HG02798 (cell line): ENCODE measurements at regions not wholly inside any gene's neighbourhood (a gene's known extent, or its start where the extent isn't known, plus 50 kb on each side); places are given as distances from the start of the nearest gene placed in this dataset.

Experiments
- ATAC-seq: cut with Tn5 transposase; IDR thresholded peaks from one replicate; pipeline ENCODE4 v1.9.1; 2021; ENCODE audit warnings: mild to moderate bottlenecking; ENCODE audit not compliant: unreplicated experiment, poor library complexity

GRCh38 chr5:51902512-51902911 is 519.3 kb downstream of the ISL1 start:
- ATAC-seq = no peak

GRCh38 chr5:51908215-51908614 is 525.0 kb downstream of the ISL1 start:
- ATAC-seq = no peak

DNA sequence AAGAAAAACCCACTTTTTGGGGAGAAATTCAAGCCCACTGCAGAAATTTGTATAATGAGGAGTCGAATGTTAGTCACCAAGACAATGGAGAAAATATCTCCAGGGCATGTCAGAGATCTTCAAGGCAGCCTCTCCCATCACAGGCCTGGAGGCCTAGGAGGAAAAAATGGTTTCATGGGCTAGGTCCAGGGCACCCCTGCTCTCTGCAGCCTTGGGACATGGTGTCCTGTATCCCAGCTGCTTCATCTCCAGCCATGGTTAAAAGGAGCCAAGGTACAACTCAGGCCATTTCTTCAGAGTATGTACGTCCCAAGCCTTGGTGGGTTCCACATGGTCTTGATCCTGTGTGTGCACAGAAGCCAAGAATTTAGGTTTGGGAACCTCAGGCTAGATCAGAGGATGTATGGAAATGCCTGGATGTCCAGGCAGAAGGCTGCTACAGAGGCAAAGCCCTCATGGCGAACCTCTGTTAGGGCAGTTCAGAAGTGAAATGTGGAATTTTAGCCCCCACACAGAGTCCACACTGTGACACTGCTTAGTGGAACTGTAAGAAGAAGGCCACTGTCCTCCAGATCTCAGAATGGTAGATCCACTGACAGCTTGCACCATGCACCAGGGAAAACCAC is 561.4 kb downstream of the ISL1 start:
- no peak for ATAC-seq

DNA sequence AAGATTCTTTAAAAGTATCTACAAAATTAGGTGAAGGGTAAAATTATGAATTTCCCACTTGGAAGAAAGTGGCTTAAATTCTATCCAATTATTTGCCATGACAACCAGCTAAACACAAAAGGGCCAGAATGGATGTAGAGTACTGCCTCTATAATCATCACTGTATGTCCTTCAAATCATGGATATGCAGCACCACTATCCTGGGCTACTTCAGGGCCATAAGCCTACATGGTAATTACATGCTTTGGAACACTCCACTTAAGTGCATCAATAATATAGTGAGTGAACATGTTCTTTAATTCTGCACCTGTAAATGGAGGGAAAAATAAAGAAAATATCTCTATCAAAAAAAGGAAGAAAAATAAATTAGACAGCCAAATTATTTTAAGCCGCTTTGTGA is 575.2 kb downstream of the ISL1 start:
- ATAC-seq = no peak

GRCh38 chr5:51960617-51961121 is 577.4 kb downstream of the ISL1 start:
- ATAC-seq = no peak

- ATAC-seq = no peak
Observed at GRCh38 chr5:51961154-51961562, 577.9 kb downstream of the ISL1 start.

GRCh38 chr5:51968756-51969155 is 585.5 kb downstream of the ISL1 start:
- ATAC-seq = no peak

- no peak for ATAC-seq
Observed at GRCh38 chr5:51974834-51975233, 591.6 kb downstream of the ISL1 start.

DNA sequence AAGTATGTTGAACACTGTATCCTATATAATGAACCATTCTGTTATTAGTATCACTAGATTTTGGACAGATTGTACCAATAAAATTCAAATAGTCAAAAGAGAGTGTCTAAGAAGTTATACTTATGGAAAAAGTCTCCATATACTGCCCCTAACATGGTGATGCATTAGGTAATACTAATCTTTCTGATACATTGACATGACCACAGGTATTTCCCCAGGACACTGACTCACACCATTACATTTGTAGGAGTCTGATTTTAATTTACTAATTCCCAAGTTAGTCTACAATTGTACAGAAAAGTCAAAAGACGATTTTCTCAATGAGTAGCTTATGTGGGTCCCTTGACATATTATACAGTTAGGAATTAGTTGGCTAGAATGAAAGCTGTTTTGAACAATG is 593.8 kb downstream of the ISL1 start:
- ATAC-seq = no peak

GRCh38 chr5:51983161-51983560 is 599.9 kb downstream of the ISL1 start:
- no peak for ATAC-seq

DNA sequence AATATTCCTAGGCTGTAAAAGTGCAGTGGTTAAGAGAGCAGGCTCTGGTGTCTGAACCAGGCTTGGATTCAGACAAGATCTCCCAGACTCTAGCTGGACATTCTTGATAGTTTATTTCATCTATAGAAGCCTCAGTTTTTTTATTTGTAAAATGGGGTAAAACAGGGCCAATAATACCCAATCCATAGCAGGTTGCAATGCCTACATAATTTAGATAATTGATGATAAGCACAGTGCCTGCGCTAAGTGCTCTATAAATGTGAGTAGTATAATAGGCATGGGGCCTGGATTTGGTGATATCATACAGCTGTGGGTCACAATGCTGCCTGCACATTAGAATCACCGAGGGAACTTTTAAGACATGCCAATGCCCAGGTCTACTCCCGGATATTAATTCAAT is 603.5 kb downstream of the ISL1 start:
- ATAC-seq = no peak

DNA sequence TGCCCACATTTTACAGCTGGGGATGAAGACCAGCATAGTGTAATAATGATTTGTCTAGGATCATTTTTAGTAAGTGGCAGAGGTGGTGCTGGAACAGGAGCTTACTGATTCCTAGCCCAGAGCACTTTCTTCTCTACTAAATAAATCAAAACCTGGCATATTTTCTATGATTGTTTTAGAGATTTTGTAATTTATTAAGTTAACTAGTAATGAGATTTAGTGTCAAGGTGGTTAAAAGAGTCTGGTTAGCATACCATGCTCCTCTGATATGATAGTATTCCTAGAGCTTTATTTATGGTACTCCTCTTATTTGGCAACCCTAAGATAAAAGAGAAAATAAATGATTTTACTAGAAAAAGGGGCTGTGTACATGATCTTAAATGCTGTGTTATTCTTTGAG is 604.0 kb downstream of the ISL1 start:
- no peak for ATAC-seq

- no peak for ATAC-seq
Observed at GRCh38 chr5:51987669-51988209, 604.5 kb downstream of the ISL1 start.

DNA sequence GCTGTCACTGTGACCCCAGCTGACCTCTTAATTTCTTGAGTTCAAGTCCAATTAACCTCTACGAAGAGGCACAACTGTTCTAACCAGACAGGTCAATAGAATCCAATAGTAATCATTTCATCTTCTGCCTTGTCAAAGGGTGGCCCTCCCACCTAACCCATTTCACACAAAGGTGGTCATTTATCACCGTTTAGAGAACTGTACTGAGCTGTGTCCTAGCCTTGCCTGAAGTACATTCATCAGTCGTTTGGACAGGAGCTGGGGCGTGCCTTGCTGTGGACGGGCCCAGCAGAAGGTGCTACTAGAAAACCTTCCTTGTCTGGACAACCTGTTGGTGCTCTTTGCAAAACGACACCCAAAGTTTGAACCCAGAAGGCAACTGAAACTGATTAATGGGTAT is 605.4 kb downstream of the ISL1 start:
- ATAC-seq = no peak

- ATAC-seq = no peak
Observed at GRCh38 chr5:51990241-51990640, 607.0 kb downstream of the ISL1 start.

DNA sequence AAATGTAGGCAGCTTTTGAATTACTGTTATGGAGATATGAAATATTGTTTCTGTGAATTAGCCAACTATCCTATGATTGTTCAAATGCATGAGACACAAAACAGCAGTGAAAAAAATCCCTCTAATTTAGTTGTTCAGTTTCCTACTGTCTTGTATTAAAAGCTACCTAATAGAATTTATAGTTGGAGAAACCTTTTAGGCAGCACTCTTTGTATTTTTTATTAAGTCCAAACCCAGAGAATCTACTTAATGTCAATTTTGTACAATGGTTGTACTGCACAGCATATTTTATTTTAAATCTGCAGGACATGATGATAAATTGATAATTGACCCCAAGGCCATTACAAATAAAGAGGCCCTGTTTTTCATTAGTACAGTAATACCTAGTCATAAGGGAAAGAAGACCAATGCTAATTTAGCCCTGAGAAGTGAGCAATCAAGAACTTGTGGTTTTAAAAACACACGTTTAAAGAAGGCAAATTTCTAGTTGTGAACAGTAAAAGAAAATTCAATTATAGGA is 607.5 kb downstream of the ISL1 start:
- ATAC-seq = no peak

GRCh38 chr5:51991940-51992339 is 608.7 kb downstream of the ISL1 start:
- no peak for ATAC-seq

DNA sequence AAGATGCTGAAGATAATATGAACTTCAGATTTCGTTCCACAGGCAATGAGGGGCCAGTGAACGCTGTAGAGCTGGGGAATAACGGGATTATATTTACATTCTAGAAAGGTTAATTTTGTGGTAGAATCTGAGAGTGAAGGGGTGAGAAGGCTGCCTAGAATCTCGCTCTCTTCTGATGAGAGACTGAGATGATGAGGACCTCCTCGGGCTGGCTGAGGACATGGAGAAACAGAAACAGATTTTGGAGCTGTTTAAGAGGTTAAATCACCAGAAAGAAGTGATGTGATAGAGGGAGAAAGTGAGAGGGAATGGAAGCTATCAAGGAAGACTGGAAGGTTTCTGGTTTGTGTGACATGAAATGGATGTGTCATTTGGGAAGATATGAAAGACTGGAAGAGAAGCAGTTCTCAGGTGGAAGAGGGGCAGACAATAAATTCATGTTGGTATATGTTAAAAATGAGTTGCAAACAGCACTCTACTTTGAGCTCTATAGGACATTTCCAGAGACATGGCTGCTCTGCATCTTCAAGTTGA is 612.6 kb downstream of the ISL1 start:
- ATAC-seq = no peak

DNA sequence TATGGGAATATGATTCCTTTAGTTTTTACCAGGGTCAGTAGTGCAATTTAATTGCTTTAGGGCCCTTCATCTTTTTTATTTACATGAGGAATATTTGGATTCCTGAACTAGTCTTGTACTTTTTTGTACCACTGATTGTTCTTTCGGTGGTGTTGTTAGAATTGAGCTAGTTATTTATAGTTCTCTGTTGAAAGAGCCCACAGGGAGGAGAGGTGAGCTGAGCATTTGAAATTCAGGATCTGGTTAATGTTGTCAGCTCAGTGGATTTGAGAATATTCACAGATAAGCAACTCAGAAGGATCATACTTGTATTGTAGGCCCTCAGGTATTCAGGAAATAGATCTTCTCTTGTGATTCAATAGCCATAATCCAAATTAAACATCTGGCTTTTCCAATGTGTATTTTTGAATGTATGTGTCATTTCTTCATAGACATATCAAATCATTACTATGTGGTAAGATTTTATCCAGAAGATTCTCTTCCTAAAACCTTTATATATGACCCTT is 613.2 kb downstream of the ISL1 start:
- no peak for ATAC-seq

GRCh38 chr5:51997500-51997899 is 614.3 kb downstream of the ISL1 start:
- no peak for ATAC-seq

DNA sequence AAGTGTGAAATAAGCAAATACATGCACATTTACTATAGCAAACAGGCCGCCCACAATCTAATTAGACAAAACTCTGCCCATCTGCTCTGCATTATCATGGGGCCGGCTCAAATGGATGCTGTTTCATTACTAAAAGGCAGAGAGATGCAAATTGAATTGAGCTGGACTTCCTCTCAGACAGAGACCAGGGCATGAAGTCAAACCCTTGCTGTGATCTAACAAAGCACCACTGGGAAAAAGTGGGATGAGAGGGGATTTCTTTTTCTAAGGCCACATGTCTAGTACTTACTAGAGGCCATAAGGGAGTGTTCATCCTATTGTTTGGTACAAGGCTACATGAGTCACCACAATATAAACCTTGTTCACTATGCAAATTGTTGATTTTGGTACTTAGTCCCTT is 614.7 kb downstream of the ISL1 start:
- no peak for ATAC-seq
